HG02571 (cell line): ENCODE measurements at regions not wholly inside any gene's neighbourhood (a gene's known extent, or its start where the extent isn't known, plus 50 kb on each side); places are given as distances from the start of the nearest gene placed in this dataset.

Experiments used
- ATAC-seq: cut with Tn5 transposase; IDR thresholded peaks from one replicate; pipeline ENCODE4 v1.9.1; 2021; ENCODE audit warnings: mild to moderate bottlenecking, moderate library complexity; ENCODE audit not compliant: unreplicated experiment

GRCh38 chr20:22408521-22409402, 175.6 kb downstream of the FOXA2 start:
- ATAC-seq: no peak

DNA sequence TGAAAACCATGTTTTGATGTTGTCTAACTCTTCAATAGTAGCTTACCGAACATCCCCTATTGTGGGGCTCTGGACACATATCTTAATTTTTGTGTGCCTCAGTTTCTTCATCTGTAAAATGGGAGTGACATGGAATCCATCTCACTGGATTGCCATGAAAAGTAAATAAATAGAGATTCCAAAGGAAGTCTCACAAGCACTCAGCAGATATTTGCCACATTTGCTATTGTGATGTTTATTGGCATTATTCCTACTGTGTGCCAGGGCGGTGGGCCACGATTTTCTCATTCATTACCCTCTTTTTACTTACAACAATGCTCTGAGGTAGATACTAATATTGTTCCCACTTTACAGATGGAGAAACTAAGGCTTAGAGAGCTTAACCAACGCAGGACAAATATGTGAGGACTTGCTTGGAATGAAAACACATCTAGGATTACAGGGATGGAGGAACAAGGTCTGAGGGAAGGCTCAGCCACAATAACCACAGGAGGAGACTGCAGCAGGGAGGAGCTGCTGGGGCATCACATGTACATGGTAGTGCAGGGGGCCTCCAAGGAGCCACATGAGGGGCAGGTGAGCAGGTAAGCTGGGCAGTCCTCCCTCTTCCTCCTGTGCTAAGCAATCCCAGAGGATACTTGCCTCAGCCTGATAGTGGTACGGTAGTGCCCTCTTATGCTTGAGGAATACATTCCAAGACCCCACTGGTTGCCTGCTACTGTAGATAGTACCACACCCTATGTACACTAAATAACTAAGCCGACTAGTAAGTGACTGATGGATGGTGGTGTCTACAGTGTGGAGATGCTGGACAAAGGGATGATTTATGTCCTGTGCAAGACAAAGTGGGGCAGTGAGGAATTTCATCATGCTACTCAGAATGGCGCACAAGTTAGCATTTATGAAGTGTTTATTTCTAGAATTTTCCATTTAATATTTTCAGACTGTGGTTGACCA, 176.9 kb downstream of the FOXA2 start:
- no peak for ATAC-seq

DNA sequence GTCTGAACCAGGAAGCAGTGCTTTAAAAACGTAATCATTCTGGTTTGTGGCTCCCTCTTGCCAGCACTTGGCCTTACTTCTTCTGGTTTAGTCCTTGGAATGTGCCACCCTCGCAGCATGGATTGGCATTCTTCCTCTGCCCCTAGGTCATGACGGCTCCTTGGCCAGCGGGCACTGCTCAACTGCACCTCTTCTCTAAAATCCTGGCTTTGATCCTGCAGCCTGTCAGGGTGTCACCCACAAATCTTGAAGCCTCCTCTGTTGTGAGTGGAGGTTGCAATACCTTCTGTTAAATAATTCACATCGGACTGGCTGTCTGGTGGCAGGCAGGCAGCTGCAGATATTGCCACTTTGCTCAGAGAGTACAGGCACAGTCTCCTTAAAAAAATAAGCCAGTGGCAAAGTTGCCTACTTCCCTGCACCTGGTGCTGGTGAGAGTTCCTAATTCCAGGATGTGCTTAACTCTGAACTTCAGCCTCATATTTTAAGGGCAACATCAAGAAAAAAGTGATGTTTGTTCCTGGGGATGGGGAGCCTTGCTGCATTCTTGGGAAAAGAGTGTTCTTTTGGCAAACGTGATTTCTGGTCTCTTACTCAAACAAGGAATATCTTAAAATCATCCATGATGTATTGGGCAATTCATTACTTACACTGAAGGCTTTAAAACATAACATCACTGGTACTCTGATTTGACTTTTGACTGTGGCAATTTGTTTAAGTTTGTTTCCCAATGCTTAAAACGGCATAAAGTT, 179.8 kb downstream of the FOXA2 start:
- no peak for ATAC-seq

DNA sequence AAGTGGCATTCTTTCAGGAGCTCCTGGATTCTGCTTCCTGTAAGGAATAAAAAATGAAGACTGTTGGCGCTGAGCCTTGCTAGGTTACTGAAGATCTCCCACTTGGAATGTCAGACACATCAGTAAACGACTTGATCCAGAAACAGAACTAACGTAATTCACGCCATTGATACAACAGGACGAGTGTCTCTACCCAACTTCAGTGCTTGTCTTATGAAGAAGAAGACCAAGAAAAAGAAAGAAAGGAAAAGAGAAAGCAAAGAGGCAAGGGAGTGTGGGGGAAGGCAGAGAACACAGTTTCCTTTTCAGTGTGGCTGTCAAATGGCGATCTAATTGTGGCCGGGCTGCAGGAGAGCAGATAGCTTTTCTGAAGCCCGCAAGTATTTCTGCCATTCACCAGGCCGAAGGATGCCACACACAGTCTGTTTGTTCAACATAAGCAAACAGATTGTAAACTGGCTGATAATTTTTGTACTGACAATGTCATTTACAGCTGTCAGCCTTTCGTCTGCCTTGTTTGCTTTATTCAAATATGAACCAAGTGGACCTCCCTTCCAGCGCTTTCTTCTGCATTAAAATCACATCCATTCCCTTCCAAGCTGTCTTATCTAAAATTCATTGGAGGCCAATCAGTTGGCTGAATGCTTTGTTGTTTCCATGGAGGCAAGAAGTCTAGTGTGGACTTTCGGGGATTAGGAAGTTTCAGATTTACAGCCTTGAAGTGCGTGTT, 180.6 kb downstream of the FOXA2 start:
- ATAC-seq: no peak

DNA sequence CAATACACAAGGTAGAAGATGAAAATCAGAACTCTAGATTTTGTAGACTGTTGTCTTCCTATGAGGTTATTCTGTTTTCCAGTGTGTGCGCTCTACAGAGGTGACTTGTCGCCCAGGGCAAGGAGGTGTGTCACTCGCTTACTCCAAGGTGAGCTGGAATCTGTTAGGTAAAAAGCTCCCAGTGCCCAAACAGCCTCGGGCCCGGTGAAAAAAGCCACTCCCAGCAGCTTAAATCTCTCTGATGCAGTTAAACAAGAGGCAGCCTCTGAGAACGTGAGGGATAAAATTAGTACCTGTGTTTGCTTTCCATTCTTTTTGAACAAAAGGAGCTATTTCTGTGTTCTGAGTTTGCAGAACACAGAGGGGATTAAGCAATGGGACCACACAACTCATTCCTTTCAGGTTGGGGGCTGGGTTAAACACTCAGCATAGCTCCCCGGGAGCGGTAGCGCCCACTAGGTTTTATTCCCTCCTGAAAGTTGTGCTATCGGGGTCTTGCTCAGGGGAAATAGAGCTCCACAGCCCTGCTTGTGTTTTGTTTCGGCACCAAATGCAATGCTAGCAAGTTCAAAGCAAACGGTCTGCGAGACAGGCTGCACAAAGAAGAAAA, 181.2 kb downstream of the FOXA2 start:
- no peak for ATAC-seq

DNA sequence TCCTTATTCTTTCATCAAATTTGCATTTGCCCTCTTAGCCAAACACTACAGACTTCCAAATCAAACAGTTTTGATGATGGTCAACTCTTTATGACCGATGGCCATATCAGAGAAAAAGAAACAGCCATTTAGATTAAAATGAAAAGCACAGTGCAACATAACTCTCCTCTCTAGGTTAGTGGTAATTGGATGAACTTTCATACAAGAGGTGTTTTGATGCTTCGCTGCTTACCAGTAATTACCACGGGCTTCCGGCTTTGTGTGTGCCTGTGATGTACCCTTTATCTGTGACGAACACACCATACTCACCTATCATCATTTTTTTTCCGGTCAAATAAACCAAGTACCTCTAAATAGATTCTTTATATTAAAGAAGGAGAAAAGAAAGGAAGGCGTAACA, 181.8 kb downstream of the FOXA2 start:
- no peak for ATAC-seq

- ATAC-seq: no peak
Measured at GRCh38 chr20:22400440-22400839, 183.9 kb downstream of the FOXA2 start.

GRCh38 chr20:22394583-22394982, 189.8 kb downstream of the FOXA2 start:
- no peak for ATAC-seq

DNA sequence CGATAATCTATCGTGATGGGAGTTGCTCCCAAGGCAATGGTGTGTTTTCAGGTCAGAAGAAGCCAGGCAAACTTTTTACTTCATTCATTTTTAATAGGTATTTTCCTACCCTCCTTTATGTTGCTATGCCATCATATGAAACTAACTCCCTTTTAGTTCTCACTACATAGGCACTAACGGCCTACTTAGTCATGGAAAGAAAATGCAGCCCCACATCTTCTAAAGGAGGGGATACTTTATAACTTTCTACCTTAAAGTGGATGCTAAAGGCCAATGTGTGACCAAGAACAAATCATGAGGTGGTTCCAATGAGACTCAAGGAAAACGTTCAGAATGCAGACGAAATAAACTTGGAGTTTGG, 193.8 kb downstream of the FOXA2 start:
- ATAC-seq: no peak

GRCh38 chr20:22389836-22390542, 194.4 kb downstream of the FOXA2 start:
- ATAC-seq: no peak

GRCh38 chr20:22387452-22387851, 196.9 kb downstream of the FOXA2 start:
- no peak for ATAC-seq

DNA sequence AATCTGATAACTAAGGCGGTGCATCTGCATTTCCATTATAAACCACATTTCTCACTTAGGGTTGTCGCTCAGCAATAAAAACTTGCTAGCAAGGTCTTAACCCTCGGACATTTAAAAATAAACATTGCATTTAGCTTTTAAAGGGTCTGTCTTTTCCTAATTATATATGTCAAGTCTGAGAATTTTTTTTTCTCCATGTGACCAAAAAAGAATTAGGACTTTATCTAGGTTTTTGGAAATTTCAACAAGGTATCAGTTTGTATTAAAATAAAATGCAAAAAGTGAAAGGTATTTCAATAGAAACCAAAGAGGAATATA, 198.1 kb downstream of the FOXA2 start:
- ATAC-seq: no peak

GRCh38 chr20:22385602-22386305, 198.6 kb downstream of the FOXA2 start:
- no peak for ATAC-seq

DNA sequence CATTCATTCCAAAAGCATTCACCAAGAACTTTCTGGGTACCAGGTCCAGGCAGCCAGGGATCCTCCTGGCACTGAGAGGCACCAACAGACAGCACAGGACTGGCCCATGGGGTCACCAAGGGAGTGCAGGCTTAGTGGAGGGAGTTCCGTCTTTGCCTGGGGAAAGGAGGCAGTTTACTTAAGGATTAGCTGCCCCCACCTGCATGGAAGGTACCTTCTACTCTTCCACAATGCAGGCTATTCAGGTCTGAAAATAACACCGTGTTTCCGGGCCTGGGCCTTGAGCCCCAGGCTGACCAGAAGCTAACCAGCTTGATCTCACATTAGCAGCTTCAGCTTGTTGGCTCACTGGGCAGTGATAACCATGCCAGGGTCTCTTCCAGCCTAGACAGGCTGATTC, 199.4 kb downstream of the FOXA2 start:
- ATAC-seq: no peak

- ATAC-seq: no peak
Measured at GRCh38 chr20:22383156-22383555, 201.2 kb downstream of the FOXA2 start.

- no peak for ATAC-seq
Measured at GRCh38 chr20:22382742-22383141, 201.6 kb downstream of the FOXA2 start.

GRCh38 chr20:22381812-22382416, 202.5 kb downstream of the FOXA2 start:
- no peak for ATAC-seq

GRCh38 chr20:22379472-22379871, 204.9 kb downstream of the FOXA2 start:
- ATAC-seq: no peak
